NCI-H2227 (cell line): ENCODE measurements at regions not wholly inside any gene's neighbourhood (a gene's known extent, or its start where the extent isn't known, plus 50 kb on each side); places are given as distances from the start of the nearest gene placed in this dataset.
A peak's percentile ranks its signal among the peaks of the same experiment; 100 is the strongest.

Experiments
- DNase-seq: peaks from one replicate; lab custom pipeline; 2025; ENCODE audit not compliant: unreplicated experiment; lab: John Stamatoyannopoulos, UW

DNA sequence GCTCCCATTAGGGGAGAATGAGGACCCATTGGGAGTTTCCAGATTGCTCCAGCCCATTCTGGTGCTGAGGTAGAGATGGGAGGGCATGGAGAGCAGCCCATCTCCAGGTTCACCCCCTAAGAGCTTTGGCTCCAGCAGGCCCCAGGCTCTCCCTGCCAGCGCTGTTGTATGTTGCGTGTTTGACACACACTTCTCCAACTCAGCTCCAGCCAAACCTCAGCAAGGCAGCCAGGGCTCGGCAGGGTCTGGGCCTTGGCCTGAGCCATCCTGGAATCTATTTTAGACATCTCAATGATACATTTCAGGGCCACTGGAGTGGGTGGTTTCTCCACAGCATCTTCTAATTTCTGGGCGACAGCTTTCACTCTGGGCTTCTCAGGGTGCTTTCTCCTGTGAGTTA, 117.0 kb downstream of the NAV1 start:
- no peak for DNase-seq

DNA sequence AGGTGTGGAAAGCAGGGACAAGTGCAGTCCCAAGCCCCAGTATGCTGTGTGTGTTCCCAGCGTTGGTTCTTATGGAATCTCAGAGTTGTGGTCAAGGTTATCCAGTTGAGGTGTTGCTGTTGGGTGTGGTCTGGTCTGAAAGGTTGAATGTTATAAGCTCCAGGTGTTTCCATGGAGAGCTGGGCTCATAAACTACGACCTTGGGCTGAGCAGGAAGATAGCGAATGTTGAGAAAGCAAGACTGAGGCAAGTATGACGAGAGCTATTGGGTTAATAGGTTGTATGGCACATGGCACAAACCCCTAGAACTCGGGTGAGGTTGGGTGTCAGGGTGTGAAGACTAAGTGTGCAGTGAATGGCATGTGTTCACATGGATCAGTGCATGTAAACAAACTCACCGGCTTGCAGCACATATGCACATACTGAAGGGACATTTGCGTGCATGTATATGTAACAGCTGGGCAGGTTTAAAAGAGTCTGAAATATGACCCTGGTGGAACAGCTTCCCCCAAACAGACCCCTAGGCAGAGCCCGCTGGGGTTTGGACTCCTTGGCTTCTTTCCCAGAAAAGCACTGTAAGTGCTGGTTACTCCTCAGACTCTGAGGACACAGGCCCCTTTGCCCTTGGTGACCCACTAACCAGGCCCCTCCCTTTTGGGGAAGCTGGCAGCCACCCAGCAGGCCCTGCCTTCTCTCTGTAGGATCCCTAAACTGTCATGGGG, 117.5 kb downstream of the NAV1 start:
- DNase-seq: no peak

DNA sequence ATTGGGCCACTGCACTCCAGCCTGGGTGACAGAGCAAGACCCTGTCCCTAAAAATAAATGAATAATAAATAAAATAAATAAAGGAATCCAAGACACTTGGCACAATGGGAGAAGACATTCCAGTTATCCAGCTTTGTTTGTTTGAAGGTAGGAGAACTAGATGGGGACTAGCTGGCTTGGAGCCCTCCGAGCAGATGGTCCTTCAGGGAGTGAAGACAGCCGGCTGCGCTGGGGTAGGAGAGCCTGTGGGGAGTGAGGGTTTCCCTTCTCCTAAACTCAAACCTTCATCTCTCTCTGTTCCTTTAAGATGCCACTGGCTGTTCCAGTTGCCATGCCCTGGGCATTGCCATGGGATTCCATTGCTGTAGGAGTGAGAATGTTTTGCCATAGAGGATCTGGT, 120.6 kb downstream of the NAV1 start:
- no peak for DNase-seq

DNA sequence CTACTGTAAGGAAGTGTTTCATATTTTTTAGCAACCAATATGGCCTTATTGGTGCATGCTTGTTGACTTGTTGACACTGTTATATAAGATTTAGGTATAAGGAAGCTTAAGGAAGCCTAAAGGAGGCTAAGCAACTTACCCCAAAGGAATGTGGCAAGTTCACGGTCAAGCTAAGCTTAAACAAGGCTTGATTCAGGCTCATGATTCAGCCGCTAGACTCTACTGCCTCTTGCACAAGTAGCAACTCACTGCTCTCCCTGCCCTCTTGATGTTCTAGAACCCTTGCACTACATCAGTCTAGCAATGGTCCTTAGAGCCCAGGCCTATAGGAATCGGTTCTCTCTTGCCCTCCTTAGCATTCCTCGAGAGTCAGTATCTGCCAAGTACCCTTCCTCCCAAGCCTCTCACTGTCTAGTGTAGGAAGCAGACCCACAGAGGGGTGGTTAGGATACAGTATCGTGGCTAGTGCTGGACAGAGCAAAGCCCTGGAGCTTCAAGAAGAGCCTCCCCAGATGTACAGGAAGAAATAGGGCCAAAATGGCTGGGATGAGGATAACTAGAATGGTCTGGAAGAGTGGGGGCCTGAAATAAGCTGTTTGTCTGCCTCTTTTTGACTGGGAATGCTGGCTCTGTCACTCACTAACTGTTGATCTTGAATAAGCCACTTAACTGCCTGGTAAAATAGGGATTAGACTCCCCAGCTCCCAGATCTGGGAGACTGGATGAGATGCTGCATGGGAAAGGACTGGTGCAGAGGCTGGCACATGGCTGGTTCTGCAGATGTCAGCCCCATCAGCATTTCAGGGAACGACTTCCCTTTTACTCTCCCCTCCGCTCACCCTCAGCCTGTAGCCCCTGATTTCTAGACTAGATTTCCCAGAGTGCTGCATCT, 122.2 kb downstream of the NAV1 start:
- no peak for DNase-seq

DNA sequence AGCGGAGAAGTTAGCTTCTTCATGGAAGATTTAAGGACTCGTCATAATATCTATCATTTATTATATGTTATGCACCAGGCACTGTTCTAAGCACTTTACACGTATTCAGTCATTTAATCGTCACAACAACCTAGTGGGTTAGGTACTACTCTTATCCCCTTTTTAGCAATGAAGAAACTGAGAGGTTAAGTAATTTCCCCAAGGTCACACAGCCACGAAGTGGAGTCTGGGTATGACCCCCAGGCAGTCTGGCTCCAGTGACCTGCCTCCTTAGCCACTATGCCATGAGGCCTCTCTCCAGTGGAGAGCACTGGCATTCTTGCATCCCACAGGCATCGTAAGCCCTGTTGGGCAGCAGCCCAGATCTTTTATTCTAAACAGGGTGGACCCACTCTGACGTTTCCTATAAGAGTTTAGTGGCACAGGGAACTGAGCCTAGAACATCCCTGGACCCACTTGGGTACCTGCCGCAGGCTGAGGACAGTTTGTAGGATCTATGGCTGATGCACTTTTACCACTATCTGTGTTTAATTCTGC, 123.0 kb downstream of the NAV1 start:
- DNase-seq: no peak

DNA sequence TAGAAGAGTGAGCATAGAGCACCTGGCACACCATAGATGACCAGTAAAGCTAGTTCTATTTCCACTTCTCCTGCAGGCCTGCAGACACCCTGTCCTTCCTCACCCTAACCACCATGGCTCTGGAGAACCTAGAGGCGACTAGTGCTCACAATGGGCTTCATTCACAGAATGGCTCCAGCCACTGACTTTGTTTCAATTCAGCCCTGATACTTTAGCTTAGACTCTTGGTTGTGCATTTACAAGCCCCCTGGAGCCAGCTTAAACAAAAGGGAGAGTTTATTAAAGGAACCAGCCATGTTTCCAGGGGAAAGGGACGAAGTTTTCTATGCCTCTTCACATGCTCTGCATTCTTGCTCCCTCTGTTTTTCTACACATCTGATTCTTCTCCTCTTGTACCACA, 123.7 kb downstream of the NAV1 start:
- DNase-seq: no peak

DNA sequence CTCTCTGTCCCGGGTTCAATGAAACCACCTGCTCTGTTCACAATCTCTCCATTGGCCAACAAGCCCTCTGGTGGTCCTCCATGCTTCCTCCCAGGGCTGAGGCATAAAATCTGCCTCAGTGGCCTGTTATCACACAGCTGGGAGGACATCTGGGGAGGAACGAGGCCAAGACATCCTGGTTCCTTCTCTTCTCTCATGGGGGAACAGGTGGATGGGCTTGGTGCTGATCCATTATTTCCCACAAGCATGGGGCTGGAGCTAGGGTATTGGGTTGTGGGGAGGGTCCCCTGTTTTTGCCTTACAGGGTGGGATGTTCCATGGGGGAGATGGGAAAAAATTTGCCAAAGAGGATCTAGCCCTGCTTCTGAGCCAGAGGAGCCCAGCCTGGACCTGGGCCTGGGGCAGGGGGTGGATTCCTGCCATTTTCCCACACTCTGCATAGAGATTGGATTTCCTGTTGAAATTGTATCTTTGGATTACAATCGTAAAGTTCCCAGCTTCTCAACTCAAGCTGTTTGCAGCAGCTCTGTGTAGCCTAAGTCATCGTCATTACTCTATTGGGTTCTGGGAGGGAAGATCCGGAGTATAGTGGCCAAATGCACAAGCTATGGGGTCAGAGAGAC, 124.7 kb downstream of the NAV1 start:
- no peak for DNase-seq

DNA sequence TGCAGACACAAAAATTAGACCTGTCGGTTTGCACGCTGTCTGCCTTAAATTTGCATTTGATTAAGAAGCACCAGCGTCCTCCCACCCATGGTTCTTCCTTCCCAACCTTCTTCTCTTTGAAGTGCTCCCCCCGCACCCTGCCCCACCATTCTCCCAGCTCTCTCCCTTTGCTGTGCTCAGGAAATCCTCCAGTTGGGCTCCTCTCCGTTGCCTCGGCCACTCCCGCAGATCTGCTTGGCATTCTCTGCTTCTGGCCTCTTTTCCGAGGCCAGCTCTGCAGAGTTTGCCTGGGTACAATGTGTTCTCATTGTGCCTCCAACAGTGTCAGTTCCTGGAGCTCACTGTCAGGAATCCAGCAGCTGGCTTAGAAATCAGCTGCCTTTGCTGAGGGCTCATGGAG, 126.1 kb downstream of the NAV1 start:
- no peak for DNase-seq

DNA sequence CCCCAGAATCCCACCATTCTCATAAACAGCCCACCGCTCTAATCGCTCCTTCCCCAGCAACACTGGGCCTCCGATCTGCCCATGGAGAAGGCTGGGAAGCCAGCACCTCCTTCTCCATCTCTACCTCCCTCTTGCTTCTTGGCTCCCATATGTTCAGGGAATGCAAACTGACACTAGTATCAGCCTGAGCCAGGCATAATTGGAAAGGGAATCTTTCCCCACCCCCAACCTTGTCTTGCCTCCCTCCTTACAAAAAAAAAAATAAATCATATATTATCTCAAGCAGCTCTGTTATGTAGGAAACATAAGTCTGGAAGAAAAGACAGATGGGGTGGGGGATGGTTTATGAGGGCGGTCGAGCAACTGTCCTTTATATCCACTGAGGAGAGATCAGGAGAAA, 127.2 kb downstream of the NAV1 start:
- no peak for DNase-seq

DNA sequence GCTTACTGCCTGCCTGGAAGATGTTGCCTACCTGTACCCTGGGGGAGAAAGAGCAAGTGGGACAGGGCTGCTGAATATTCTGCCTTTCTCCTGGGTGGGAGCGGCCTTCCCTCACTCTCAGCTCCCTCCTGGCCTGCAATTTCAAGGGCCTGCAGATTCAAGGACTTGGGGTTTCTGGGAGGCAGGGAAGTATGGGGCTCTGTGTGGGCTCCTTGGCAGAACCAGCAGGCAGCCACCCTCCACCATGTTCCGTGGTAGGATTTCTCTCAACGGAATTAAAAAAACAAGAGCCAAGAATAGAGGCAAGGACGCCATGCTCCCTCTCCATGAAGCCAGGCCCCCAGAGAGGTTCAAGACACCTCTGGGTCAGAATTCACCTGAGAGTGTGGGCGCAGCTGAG, 127.7 kb downstream of the NAV1 start:
- no peak for DNase-seq

DNA sequence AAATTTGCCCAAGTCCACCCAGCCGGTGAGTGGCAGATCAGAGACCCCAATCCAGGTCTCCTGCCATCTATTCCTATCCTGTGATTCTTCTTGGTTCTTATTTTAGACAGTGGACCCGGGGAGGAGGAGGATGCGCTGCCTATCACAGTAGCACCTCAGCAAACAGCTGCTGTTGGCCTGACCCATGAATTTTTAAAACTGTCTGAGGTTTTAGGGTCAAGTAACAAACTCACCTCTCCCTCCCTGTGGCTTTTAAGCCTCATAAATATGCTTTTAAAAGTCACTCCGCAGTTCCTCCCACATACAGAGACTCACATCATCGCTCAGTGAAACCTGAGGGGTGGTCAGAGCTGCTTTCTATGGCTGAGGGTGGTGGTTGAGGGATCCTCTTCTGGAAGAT, 128.6 kb downstream of the NAV1 start:
- DNase-seq: no peak

DNA sequence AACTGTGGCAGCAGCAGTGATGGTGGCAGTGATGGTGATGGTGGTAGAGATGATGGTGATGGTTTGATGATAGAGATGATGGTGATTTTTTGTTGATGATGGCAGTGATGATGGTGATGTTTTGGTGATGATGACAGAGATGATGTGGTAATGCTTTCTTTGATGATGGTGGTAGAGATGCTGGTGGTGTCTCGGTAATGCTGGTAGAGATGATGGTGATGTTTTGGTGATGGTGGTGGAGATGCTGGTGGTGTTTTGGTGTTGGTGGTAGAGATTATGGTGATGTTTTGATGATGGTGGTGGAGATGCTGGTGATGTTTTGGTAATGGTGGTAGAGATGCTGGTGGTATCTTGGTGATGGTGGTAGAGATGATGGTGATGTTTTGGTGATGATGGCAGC, 131.6 kb downstream of the NAV1 start:
- no peak for DNase-seq

DNA sequence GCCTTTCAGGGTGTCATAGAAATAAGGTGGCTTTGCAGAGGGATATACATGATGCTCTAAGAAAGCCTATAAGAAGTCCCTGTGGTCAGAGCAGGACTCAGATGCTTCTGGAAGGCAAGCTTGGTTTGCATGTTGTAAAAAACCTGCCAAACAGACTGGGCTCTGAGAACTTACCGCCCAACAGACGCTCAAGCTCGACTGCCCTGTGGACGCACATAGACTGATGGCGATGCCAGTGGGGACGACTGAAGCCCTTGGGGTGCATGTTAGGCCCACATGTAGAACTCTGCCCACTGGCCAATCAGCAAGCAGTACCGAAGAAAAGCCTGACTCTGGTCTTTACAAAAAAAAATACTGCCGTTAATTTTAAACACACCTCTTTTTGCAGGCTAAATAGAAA, 133.8 kb downstream of the NAV1 start:
- DNase-seq: no peak

DNA sequence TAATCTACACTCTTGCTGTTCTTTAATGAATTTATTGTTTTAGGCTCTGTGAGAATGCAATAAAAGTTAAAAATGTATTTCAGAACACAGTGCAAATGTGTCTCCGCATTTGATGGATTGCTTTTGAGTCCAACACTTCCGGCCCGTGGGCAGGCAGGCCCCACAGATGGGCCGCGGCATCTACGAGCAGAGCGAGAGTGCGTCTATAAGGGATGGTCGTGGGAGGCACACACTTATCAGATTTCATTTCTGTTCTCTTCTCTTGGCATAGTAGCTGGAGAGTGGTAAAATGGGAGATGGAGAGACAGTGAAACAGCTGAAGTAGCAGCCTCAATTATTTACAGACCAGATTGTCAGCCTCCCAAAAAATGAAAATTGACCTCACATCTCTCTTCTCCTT, 134.2 kb downstream of the NAV1 start:
- no peak for DNase-seq

DNA sequence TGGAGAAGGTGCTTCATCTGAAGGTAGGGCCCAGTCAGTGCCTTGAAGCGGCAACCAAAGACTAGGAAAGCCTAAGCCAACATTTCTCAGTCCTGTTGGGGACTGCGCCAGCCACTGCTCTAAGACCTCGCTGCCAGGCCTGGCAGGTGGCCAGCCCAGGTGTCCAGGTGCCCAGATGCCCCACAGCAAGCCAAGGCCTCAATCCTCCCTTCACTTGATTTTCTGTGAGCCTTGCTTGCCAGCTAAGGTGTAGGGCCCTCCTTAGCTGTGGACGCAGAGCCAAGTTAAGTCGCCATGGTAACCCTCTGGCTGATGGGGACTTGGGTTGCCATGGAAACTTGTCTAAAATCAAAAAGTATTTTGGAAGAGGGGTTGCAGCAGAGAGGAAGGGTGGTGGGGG, 135.0 kb downstream of the NAV1 start:
- peak; percentile 16 for DNase-seq

DNA sequence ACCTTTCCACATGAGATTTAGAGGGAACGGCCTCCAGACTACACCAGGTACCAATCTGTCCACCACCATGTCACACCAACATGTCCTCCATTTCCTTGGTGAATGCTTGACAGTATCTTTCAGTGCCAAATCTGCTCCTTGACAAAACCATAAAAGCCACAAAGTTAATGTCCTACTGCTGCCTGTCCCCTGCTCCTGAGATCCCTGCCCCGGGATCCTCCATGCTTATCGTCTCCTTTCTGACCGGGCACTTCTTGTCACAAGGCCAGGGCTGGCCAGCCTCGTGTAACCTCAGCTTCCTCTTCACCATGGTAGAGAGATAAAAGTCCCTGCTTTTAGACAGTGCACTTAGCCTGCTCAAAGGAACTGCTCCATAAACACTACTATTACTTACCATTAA, 136.2 kb downstream of the NAV1 start:
- no peak for DNase-seq

DNA sequence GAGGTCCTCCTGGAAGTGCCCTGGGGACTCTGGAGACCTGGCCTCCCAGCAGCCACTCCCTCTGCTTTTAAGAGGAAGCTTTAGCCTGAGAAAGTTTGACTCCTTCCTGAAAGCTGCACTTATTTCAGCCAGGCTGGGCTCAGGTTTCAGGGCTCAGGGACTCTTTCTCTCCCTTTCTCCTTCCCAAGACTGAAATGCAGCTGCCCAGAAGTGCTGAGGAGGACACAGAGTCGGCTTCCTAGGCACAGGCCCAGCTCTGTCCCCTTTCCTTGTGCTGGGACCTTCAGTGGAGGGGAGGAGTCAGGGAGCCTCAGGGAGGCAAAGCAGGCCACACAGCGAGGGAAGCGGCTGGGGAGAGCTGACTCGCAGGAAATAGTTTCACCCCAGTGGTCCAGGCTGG, 137.3 kb downstream of the NAV1 start:
- no peak for DNase-seq

DNA sequence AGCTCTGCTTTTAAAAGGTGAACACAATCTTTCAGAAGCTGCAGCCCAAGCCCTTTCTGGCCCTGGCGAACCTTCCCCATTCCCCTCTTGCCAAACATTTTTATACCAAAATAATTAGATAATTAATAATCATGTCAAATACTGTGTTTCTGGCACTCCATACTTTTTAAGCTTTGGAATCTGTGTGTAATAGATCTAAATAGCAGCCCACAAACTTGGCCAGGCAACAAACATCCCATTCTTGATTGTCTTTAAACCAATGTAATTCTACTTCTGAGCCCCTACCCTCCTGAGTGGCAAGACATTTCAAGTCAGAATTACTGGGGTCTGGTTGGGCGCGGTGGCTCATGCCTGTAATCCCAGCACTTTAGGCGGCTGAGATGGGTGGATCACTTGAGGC, 137.7 kb downstream of the NAV1 start:
- DNase-seq: no peak

DNA sequence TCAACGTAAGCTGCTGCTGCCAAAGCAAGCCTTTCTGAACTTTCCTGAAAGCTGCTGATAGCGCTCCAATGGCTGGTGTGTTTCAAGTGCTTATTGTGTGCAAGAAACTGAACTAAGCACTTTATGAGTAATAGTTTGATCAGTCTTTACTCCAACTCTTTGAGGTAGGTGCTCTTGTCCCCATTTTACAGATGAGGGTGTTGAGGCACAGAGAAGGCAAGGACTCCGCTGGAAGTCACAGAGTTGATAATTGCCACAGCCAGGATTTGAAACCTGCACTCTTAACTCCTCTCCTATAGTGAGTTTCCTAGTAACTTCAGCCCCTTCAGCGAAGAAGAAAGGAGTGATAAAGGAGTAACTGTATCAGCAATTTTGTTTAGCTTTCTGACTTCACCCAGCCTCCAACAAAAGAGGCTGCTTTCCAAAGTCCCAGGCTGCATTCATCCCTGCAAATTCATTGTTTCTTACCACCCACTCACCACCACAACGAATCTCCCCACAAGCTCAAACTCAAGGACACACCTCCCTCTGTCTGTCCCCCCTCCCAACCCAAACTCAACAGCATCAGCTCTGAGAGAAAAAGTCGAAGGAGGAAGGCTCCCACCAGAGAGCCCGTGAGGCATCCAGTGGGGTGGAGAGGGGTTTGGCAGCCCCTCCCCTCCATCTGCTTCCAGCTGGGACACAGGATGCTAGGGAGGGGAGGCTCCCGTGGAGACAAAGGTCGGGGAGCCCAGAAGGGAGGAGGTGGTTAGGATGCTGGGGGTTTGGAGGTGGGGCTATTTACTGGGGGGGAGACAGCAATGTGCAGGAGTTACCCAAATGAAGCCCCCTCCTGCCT, 139.6 kb downstream of the NAV1 start:
- peak; percentile 38 for DNase-seq

DNA sequence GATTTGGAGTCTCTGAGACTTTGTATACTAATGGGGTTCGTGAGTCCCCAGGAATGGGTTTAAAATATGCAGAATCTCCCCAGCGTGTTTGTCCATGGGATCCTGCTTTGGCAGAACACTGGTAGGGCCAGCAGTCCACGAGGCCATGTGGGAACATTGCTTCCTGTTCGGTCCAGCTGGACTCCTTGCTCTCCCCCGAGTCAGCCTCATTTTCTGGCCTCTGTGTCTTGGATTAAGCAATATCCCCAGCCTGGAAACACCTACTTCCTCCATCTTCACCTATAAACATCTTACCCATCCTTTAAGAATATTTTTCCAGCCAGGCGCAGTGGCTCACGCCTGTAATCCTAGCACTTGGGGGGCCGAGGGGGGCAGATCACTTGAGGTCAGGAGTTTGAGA, 142.4 kb downstream of the NAV1 start:
- DNase-seq: no peak

DNA sequence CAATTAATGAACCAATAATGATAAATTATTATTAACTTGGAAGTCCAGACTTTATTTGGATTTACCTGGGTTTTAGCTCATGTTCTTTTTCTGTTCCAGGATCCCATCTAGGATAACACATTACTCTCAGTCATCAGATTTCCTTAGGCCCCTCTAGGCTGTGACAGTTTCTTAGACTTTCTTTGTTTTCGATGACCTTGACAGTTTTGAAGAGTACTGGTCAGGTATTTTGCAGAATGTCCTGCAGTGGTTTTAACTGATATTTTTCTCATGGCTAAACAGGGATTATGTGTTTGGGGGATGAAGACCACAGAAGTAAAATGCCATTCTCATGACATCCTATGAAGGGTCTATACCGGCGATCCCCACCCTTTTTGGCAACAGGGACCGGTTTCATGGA, 144.0 kb downstream of the NAV1 start:
- no peak for DNase-seq
